CD4-positive, alpha-beta T cell (primary cell): ENCODE measurements at regions not wholly inside any gene's neighbourhood (a gene's known extent, or its start where the extent isn't known, plus 50 kb on each side); places are given as distances from the start of the nearest gene placed in this dataset.
A peak's percentile ranks its signal among the peaks of the same experiment; 100 is the strongest.

ENCODE experiments used
- ATAC-seq: fragments of 200-7000 bp; cut with Tn5 transposase; one replicate; pipeline ENCODE4 v1.10.0; 2022; ENCODE audit warnings: mild to moderate bottlenecking; ENCODE audit not compliant: poor library complexity
- CTCF ChIA-PET: fragments of 350-600 bp; sonication (Branson Sonifier 250); formaldehyde crosslinking; loops from one replicate; lab custom pipeline; 2021; ENCODE audit warnings: antibody characterized with exemption, inconsistent platforms; lab: Charles Lee
- POLR2A ChIA-PET: fragments of 350-600 bp; sonication (Branson Sonifier 250); formaldehyde crosslinking; loops from one replicate; lab custom pipeline; 2021; ENCODE audit warnings: antibody characterized with exemption, inconsistent platforms; lab: Charles Lee
- DNase-seq, 14 experiments: peaks; one replicate each; pipeline ENCODE4 v3.0.0-alpha.2; 2013 to 2020; ENCODE audit warnings: mixed read lengths in 2 of 14
- H3K27ac ChIP-seq, 2 donors: one replicate each; pipeline versions ENCODE4 v1.5.1 to v1.7.0; 2013; ENCODE audit warnings: low read length in 2 of 2, low read depth in 1 of 2, mild to moderate bottlenecking in 1 of 2
- H3K27me3 ChIP-seq, 2 experiments: 1 replicate in 1 of 2; 2 replicates in 1 of 2; pipeline versions ENCODE4 v1.6.1 to v1.7.0; 2013; ENCODE audit warnings: low read length in 2 of 2, control low read depth in 1 of 2, mild to moderate bottlenecking in 1 of 2, moderate library complexity in 1 of 2; ENCODE audit not compliant: insufficient read depth in 2 of 2, control insufficient read depth in 1 of 2
- H3K36me3 ChIP-seq: one replicate; pipeline ENCODE4 v1.6.1; 2013; ENCODE audit warnings: low read length, control low read depth; ENCODE audit not compliant: insufficient read depth
- H3K4me1 ChIP-seq: one replicate; pipeline ENCODE4 v1.6.1; 2013; ENCODE audit warnings: low read length, control low read depth; ENCODE audit not compliant: insufficient read depth
- H3K4me3 ChIP-seq: one replicate; pipeline ENCODE4 v1.5.1; 2013; ENCODE audit warnings: mild to moderate bottlenecking, low read length, moderate library complexity
- H3K9me3 ChIP-seq, 2 experiments: 1 replicate in 1 of 2; 2 replicates in 1 of 2; pipeline versions ENCODE4 v1.6.1 to v1.7.0; 2013; ENCODE audit warnings: low read length in 2 of 2, mild to moderate bottlenecking in 2 of 2, control low read depth in 1 of 2, moderate library complexity in 1 of 2; ENCODE audit not compliant: control insufficient read depth in 1 of 2, insufficient read depth in 1 of 2
- H3K27ac Mint-ChIP-seq: one replicate; pipeline ENCODE4 v1.8.0; 2020; ENCODE audit warnings: mixed read lengths
- H3K27me3 Mint-ChIP-seq: one replicate; pipeline ENCODE4 v1.8.0; 2021; ENCODE audit warnings: mixed read lengths
- H3K36me3 Mint-ChIP-seq: one replicate; pipeline ENCODE4 v1.8.0; 2021; ENCODE audit warnings: low read depth, mixed read lengths
- H3K4me1 Mint-ChIP-seq: one replicate; pipeline ENCODE4 v1.8.0; 2021; ENCODE audit warnings: low read depth, mixed read lengths
- H3K4me3 Mint-ChIP-seq: one replicate; pipeline ENCODE4 v1.8.0; 2020; ENCODE audit warnings: mild to moderate bottlenecking, mixed read lengths
- H3K9me3 Mint-ChIP-seq: one replicate; pipeline ENCODE4 v1.8.0; 2020; ENCODE audit warnings: mixed read lengths
- intact Hi-C, 2 experiments: fragments of 100-400 bp; cut with DNase I in 1 of 2; cut with micrococcal nuclease in 1 of 2; formaldehyde crosslinking; loops; one replicate each; pipeline versions ENCODE4 v1.15.1 to v1.9.0; 2023 to 2025; cut with DNase I, micrococcal nuclease
- TF ChIP-seq, protein P1 (sequence below): fragments of 200-600 bp; IDR thresholded peaks from one replicate; pipeline ENCODE4 v1.8.0; 2022; ENCODE audit warnings: antibody characterized with exemption, mild to moderate bottlenecking

DNA sequence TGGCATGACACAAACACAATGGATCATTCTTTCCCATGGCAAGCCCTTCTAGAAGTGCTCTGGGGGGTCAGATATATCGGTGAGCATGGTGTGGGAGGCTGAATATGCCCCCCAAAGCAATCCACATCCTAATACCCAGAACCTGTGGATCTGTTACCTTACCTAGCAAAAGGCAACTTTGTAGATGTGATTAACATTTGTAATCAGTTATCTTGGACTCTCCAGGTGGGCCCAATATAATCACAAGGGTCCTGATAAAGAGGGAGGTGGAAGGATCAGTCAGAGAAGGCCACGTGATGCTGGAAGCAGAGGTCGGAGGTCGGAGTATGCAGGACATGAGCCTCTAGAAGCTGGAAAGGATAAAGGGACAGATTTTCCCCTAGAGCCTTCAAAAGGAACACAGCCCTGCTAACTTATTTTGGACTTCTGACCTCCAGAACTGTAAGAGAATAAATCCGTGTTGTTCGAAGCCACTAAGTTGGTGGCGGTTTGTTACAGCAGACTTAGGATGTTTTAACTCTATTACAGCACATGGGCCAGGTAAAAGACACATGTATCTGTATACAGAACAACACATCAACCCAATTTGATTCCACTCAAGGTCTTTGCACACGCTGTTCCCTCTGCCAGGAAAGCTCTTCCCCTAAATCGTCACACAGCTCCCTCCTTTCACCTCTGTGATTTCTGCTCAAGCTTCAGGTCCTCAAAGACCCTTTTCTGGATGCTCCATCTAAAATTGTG, 115.3 kb downstream of the NOG start:
- Histone ChIP-seq H3K4me1 (no peaks in the 10 kb centered on the region), H3K4me3 (no peak overlapping the region), H3K27ac (no peak overlapping the region), H3K36me3 (no peaks in the 10 kb centered on the region), H3K27me3 (peaks cover 0 to 7% of the 10 kb centered on the region in 2 experiments), H3K9me3 (no peaks in the 10 kb centered on the region)
- POLR2A ChIA-PET = no interaction called here
- CTCF ChIA-PET = no interaction called here
- TF ChIP-seq, protein P1, sequence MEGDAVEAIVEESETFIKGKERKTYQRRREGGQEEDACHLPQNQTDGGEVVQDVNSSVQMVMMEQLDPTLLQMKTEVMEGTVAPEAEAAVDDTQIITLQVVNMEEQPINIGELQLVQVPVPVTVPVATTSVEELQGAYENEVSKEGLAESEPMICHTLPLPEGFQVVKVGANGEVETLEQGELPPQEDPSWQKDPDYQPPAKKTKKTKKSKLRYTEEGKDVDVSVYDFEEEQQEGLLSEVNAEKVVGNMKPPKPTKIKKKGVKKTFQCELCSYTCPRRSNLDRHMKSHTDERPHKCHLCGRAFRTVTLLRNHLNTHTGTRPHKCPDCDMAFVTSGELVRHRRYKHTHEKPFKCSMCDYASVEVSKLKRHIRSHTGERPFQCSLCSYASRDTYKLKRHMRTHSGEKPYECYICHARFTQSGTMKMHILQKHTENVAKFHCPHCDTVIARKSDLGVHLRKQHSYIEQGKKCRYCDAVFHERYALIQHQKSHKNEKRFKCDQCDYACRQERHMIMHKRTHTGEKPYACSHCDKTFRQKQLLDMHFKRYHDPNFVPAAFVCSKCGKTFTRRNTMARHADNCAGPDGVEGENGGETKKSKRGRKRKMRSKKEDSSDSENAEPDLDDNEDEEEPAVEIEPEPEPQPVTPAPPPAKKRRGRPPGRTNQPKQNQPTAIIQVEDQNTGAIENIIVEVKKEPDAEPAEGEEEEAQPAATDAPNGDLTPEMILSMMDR = no peak
- Mint-ChIP-seq H3K4me3 (no peak overlapping the region), H3K27ac (no peak overlapping the region), H3K27me3 (peaks cover 6% of the 10 kb centered on the region), H3K9me3 (no peaks in the 10 kb centered on the region), H3K36me3 (no peaks in the 10 kb centered on the region), H3K4me1 (no peaks in the 10 kb centered on the region)
- intact Hi-C loops = no loop called here
- no peak for ATAC-seq
- no peak for DNase-seq

DNA sequence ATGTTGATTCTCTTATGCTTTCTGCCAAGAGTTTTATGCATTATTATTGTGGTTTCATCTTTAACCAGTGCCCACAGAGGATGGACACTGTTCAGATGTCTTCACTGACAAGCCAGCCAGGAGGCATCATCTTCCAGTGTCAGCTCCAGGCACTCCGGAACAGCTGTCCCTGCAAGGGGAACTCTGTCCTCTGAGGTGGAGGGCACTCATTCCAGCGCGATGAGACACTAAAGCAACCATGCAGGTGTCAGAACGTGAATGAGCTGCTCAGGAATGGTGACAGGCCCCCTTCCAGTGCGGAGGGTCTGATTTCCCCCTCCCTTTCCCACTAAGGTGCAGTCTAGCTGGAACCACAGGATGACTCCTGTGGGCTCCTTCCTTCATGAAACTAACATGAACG, 117.5 kb downstream of the NOG start:
- H3K9me3 ChIP-seq = no peaks in the 10 kb centered on the region
- TF ChIP-seq, protein P1 = no peak
- ChIA-PET POLR2A (no interaction called here), CTCF (no interaction called here)
- Mint-ChIP-seq H3K27me3 (no peaks in the 10 kb centered on the region), H3K27ac (no peak overlapping the region), H3K36me3 (no peaks in the 10 kb centered on the region), H3K9me3 (no peaks in the 10 kb centered on the region), H3K4me3 (no peak overlapping the region), H3K4me1 (peaks cover 3% of the 10 kb centered on the region)
- DNase-seq (no peak), ATAC-seq (no peak)
- no peak overlapping the region for H3K27ac ChIP-seq
- H3K27me3 ChIP-seq = peaks cover 0 to 3% of the 10 kb centered on the region in 2 experiments
- no peaks in the 10 kb centered on the region for H3K36me3 ChIP-seq
- no peak overlapping the region for H3K4me3 ChIP-seq
- H3K4me1 ChIP-seq = peaks cover 3% of the 10 kb centered on the region
- intact Hi-C loops = loop anchor here in 1 of 2 experiments (10.0 kb wide), 1 partner anchor 976 kb away; no protein-coding TSS in a partner anchor

DNA sequence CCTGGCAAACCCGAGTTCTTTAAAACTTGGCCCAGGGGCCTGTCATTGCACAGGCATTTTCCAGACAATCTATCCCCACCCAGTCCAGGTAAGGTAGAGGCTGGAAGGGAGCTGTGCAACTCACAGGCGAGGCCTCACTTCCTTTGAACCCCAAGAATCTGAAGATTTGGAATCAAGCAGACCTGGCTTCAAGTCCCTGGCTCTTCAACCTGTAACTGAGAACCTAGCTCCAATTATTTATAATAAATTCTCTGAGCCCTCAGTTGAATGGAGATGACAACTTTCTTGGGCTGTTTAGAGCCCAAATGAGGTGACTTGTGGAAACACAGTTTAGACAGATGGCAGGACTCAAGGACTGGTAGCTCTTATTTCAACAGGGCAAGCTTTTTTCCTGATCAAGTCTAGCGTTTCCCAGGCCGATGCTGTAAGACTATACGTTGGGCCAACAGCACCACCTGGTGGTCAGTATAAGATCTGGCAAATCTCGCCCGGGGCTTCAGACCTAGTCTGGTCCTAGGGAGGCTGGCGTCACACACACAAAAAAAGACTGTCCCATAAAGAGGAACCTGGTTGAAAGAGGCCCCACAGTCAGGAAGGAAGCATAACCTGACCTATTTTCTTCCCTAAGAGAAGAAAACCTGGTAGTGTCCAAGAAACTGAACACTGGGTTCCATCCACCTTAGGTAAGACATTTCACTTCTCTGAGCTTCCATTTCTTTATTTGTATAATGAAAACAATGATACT, 117.9 kb downstream of the C17orf67 start:
- ChIA-PET POLR2A (interaction anchor here (0.7 to 2.1 kb wide), 8 partner anchors 34 to 216 kb away, joined by 3 to 22 read pairs (median 4); partner anchors contain the start of gene NOG), CTCF (interaction anchor here (0.6 to 2.1 kb wide), 17 partner anchors 10 to 1189 kb away, joined by 3 to 27 read pairs (median 4); partner anchors contain the start of gene NOG)
- H3K27me3 Mint-ChIP-seq = no peaks in the 10 kb centered on the region
- Histone ChIP-seq H3K36me3 (no peaks in the 10 kb centered on the region), H3K27ac (no peak overlapping the region), H3K4me3 (no peak overlapping the region), H3K9me3 (no peaks in the 10 kb centered on the region), H3K4me1 (peaks cover 8% of the 10 kb centered on the region), H3K27me3 (no peaks in the 10 kb centered on the region)
- H3K4me1 Mint-ChIP-seq = peaks cover 8% of the 10 kb centered on the region
- H3K27ac Mint-ChIP-seq = no peak overlapping the region
- ATAC-seq (peak; percentile 93), DNase-seq (peak; percentile 60 to 87 (median 66))
- intact Hi-C loops = loop anchor here (1.0 to 10.0 kb wide), 11 partner anchors 61 to 1189 kb away; no protein-coding TSS in a partner anchor
- no peaks in the 10 kb centered on the region for H3K9me3 Mint-ChIP-seq
- TF ChIP-seq, protein P1 = peak; percentile 80
- H3K36me3 Mint-ChIP-seq = no peaks in the 10 kb centered on the region
- no peak overlapping the region for H3K4me3 Mint-ChIP-seq
